H1 (cell line): ENCODE measurements at regions not wholly inside any gene's neighbourhood (a gene's known extent, or its start where the extent isn't known, plus 50 kb on each side); places are given as distances from the start of the nearest gene placed in this dataset.

Experiments used
- CTCF ChIA-PET: fragments of 300-600 bp; sonication (Branson Sonifier 250); formaldehyde crosslinking; loops from one replicate; lab custom pipeline; 2021; ENCODE audit not compliant: partially characterized antibody; lab: Charles Lee
- POLR2A ChIA-PET: fragments of 300-600 bp; sonication (Branson Sonifier 250); formaldehyde crosslinking; loops from one replicate; lab custom pipeline; 2021; ENCODE audit warnings: inconsistent platforms; ENCODE audit not compliant: partially characterized antibody; lab: Charles Lee
- DNase-seq, 2 experiments: peaks; one replicate each; pipeline versions ENCODE4 v3.0.0 to v3.0.0-alpha.2; 2010 to 2022; ENCODE audit warnings: low spot score in 2 of 2, low read depth in 1 of 2, mixed read lengths in 1 of 2
- FAIRE-seq: peaks from 2 replicates; lab custom pipeline; 2011; peaks lifted over from hg19 to GRCh38; lab: Jason Lieb, UNC
- H2AFZ ChIP-seq: 2 replicates; pipeline ENCODE4 v1.8.1; 2012; ENCODE audit warnings: low read length, inconsistent platforms
- H2AK5ac ChIP-seq: 2 replicates; pipeline ENCODE4 v1.6.1; 2013; ENCODE audit warnings: low read depth, low read length
- H2BK120ac ChIP-seq: replicated peaks from 2 replicates; pipeline ENCODE3; 2013; ENCODE audit warnings: low read depth, low read length, inconsistent platforms
- H2BK12ac ChIP-seq: 2 replicates; pipeline ENCODE4 v1.6.1; 2013; ENCODE audit warnings: low read depth, low read length
- H2BK15ac ChIP-seq: 2 replicates; pipeline ENCODE4 v1.6.1; 2013; ENCODE audit warnings: low read length
- H2BK20ac ChIP-seq: 2 replicates; pipeline ENCODE4 v1.6.1; 2013; ENCODE audit warnings: low read length
- H2BK5ac ChIP-seq: 2 replicates; pipeline ENCODE4 v1.6.1; 2013; ENCODE audit warnings: low read depth, low read length
- H3K14ac ChIP-seq: 2 replicates; pipeline ENCODE4 v1.6.1; 2013; ENCODE audit warnings: inconsistent platforms; ENCODE audit not compliant: insufficient read length
- H3K18ac ChIP-seq: 2 replicates; pipeline ENCODE4 v1.6.1; 2013; ENCODE audit warnings: low read length; ENCODE audit errors: extremely low read depth
- H3K23ac ChIP-seq: 2 replicates; pipeline ENCODE4 v1.6.1; 2013; ENCODE audit warnings: inconsistent platforms; ENCODE audit not compliant: insufficient read length
- H3K23me2 ChIP-seq: 2 replicates; pipeline ENCODE4 v1.6.1; 2013; ENCODE audit warnings: low read depth, low read length
- H3K27ac ChIP-seq: 2 replicates; pipeline ENCODE4 v1.6.1; 2011; ENCODE audit warnings: low read depth, low read length, inconsistent platforms
- H3K27me3 ChIP-seq, 4 experiments: replicated peaks in 1 of 4; 1 replicate in 1 of 4; 2 replicates in 3 of 4; pipeline versions ENCODE4 v1.6.1 to v1.8.1; 2011 to 2013; ENCODE audit warnings: low read length in 3 of 4, mild to moderate bottlenecking in 3 of 4, inconsistent platforms in 2 of 4, mixed read lengths in 2 of 4, moderate library complexity in 1 of 4; ENCODE audit not compliant: control insufficient read depth in 3 of 4, insufficient read depth in 3 of 4; ENCODE audit errors: extremely low read depth in 1 of 4
- H3K36me3 ChIP-seq, 4 experiments: 2 replicates each; pipeline versions ENCODE4 v1.6.1 to v1.8.1; 2011 to 2013; ENCODE audit warnings: mild to moderate bottlenecking in 4 of 4, low read length in 3 of 4, moderate library complexity in 2 of 4, control low read depth in 1 of 4, inconsistent platforms in 1 of 4; ENCODE audit not compliant: insufficient read depth in 4 of 4, control insufficient read depth in 2 of 4
- H3K4ac ChIP-seq: replicated peaks from 2 replicates; pipeline ENCODE3; 2013; ENCODE audit warnings: low read length, low read depth, mixed read lengths, inconsistent platforms; ENCODE audit not compliant: insufficient read length
- H3K4me1 ChIP-seq, 4 experiments: replicated peaks in 1 of 4; 1 replicate in 1 of 4; 2 replicates in 3 of 4; pipeline versions ENCODE4 v1.6.1 to v1.8.1; 2011 to 2013; ENCODE audit warnings: low read length in 3 of 4, inconsistent platforms in 2 of 4, mixed read lengths in 1 of 4; ENCODE audit not compliant: insufficient read depth in 4 of 4, control insufficient read depth in 3 of 4
- H3K4me2 ChIP-seq, 2 experiments: 2 replicates each; pipeline versions ENCODE4 v1.6.1 to v1.8.1; 2011 to 2013; ENCODE audit warnings: low read depth in 2 of 2, low read length in 2 of 2, control low read depth in 1 of 2, inconsistent platforms in 1 of 2, mild to moderate bottlenecking in 1 of 2; ENCODE audit not compliant: insufficient read depth in 1 of 2
- H3K4me3 ChIP-seq, 4 experiments: fragments of 200-600, 300-600 bp in 1 of 4; sonication (generic), shearing (Covaris generic), sonication (Bioruptor Twin) in 1 of 4; 2 replicates each; pipeline versions ENCODE4 v1.5.1 to v1.8.1; 2011 to 2016; ENCODE audit warnings: low read length in 4 of 4, low read depth in 3 of 4, control low read depth in 2 of 4, inconsistent platforms in 2 of 4, mild to moderate bottlenecking in 2 of 4, mixed read lengths in 1 of 4, moderate library complexity in 1 of 4; ENCODE audit not compliant: insufficient read depth in 2 of 4; ENCODE audit errors: extremely low read depth in 1 of 4
- H3K56ac ChIP-seq: replicated peaks from 2 replicates; pipeline ENCODE3; 2013; ENCODE audit warnings: low read depth, mild to moderate bottlenecking, mixed read lengths, low read length, inconsistent platforms; ENCODE audit not compliant: insufficient read length
- H3K79me1 ChIP-seq: 2 replicates; pipeline ENCODE4 v1.6.1; 2013; ENCODE audit warnings: low read depth, low read length, control low read depth
- H3K79me2 ChIP-seq, 2 experiments: 2 replicates each; pipeline versions ENCODE4 v1.6.1 to v1.8.1; 2012 to 2013; ENCODE audit warnings: low read length in 2 of 2, mild to moderate bottlenecking in 2 of 2, inconsistent platforms in 1 of 2; ENCODE audit not compliant: insufficient read depth in 2 of 2, control insufficient read depth in 1 of 2
- H3K9ac ChIP-seq, 4 experiments: replicated peaks in 1 of 4; 1 replicate in 1 of 4; 2 replicates in 3 of 4; pipeline versions ENCODE4 v1.6.1 to v1.8.1; 2011 to 2013; ENCODE audit warnings: low read depth in 3 of 4, low read length in 3 of 4, control low read depth in 2 of 4, mild to moderate bottlenecking in 2 of 4, moderate library complexity in 2 of 4, inconsistent platforms in 1 of 4; ENCODE audit errors: extremely low read depth in 1 of 4
- H3K9me3 ChIP-seq, 2 experiments: 2 replicates each; pipeline versions ENCODE4 v1.6.1 to v1.8.1; 2012 to 2013; ENCODE audit warnings: mild to moderate bottlenecking in 2 of 2, moderate library complexity in 2 of 2, control low read depth in 1 of 2, inconsistent platforms in 1 of 2, low read depth in 1 of 2, low read length in 1 of 2, mixed read lengths in 1 of 2; ENCODE audit not compliant: insufficient read depth in 2 of 2
- H4K20me1 ChIP-seq, 2 experiments: replicated peaks in 1 of 2; 2 replicates each; pipeline versions ENCODE3 to v1.8.1; 2011 to 2013; ENCODE audit warnings: inconsistent platforms in 2 of 2, low read length in 2 of 2, mild to moderate bottlenecking in 1 of 2; ENCODE audit not compliant: insufficient read depth in 2 of 2, control insufficient read depth in 1 of 2
- H4K5ac ChIP-seq: 2 replicates; pipeline ENCODE4 v1.6.1; 2013; ENCODE audit warnings: low read length, low read depth, mixed read lengths, inconsistent platforms; ENCODE audit not compliant: insufficient read length
- H4K8ac ChIP-seq: 2 replicates; pipeline ENCODE4 v1.8.0; 2013; ENCODE audit warnings: mild to moderate bottlenecking, moderate library complexity, low read length, inconsistent platforms; ENCODE audit not compliant: insufficient read depth; ENCODE audit errors: extremely low read depth
- H4K91ac ChIP-seq: replicated peaks from 2 replicates; pipeline ENCODE3; 2013; ENCODE audit warnings: low read length, mixed read lengths, inconsistent platforms; ENCODE audit not compliant: insufficient read length
- CBX8 ChIP-seq: fragments of 300-800, 300-1000 bp; sonication (generic); IDR thresholded peaks from 2 replicates; pipeline ENCODE4 v1.7.1; 2016; ENCODE audit warnings: low read depth, low read length, borderline replicate concordance
- CHD2 ChIP-seq: IDR thresholded peaks from 2 replicates; pipeline ENCODE4 v1.6.1; 2012; ENCODE audit warnings: low read length, improper control_type of control experiment
- FOSL1 ChIP-seq: IDR thresholded peaks from 2 replicates; pipeline ENCODE4 v1.6.1; 2011; ENCODE audit warnings: mild to moderate bottlenecking, low read depth, low read length, moderate library complexity; ENCODE audit not compliant: insufficient read depth
- MAFK ChIP-seq: IDR thresholded peaks from 2 replicates; pipeline ENCODE4 v1.6.1; 2012; ENCODE audit warnings: low read depth, mild to moderate bottlenecking, improper control_type of control experiment, low read length
- NANOG ChIP-seq: IDR thresholded peaks from 2 replicates; pipeline ENCODE4 v1.6.1; 2011; ENCODE audit warnings: low read length, low read depth, mild to moderate bottlenecking, inconsistent platforms; ENCODE audit not compliant: insufficient read depth, poor library complexity, severe bottlenecking
- POLR2AphosphoS5 ChIP-seq: IDR thresholded peaks from 2 replicates; pipeline ENCODE4 v1.6.1; 2011; ENCODE audit warnings: low read depth, low read length
- RFX5 ChIP-seq: IDR thresholded peaks from 2 replicates; pipeline ENCODE4 v1.6.1; 2011; ENCODE audit warnings: low read depth, low read length, improper control_type of control experiment, borderline replicate concordance
- SP2 ChIP-seq: IDR thresholded peaks from 2 replicates; pipeline ENCODE4 v1.6.1; 2012; ENCODE audit warnings: mild to moderate bottlenecking, low read length, inconsistent platforms
- WGBS, 2 experiments: shearing (Covaris generic) in 1 of 2; methylation state at CpG; one replicate each; pipeline versions ENCODE4 v1.1.6 to v1.1.7; 2013 to 2015; ENCODE audit warnings: low lambda C conversion rate in 2 of 2, mixed read lengths in 2 of 2, inconsistent platforms in 1 of 2, low coverage in 1 of 2, missing lambda C conversion rate in 1 of 2; ENCODE audit not compliant: insufficient replicate concordance in 2 of 2, insufficient coverage in 1 of 2, insufficient read length in 1 of 2; ENCODE audit errors: extremely low coverage in 1 of 2, missing lambda C conversion rate in 1 of 2; 5-methylcytosine and 5-hydroxymethylcytosine counted together

- no peak overlapping the region for H3K4me2 ChIP-seq
- CTCF ChIA-PET = interaction anchor here (1.1 to 17.5 kb wide), 6 partner anchors 11 to 340 kb away, joined by 3 to 371 read pairs (median 11); no protein-coding TSS in a partner anchor
- no peak for TF ChIP-seq CBX8
- no peak for TF ChIP-seq FOSL1
- TF ChIP-seq POLR2AphosphoS5 = no peak
- TF ChIP-seq CHD2 = no peak
- TF ChIP-seq SP2 = no peak
- TF ChIP-seq RFX5 = no peak
- TF ChIP-seq NANOG = no peak
- no peak for TF ChIP-seq MAFK
These were observed 147.0 kb upstream of the CIBAR2 start for GRCh38 chr16:85259115-85259831.

More at GRCh38 chr16:85259115-85259831, 147.0 kb upstream of the CIBAR2 start:
- no peak for DNase-seq
- Histone ChIP-seq H2AFZ (no peak overlapping the region), H3K23ac (no peak overlapping the region), H3K9me3 (no peaks in the 10 kb centered on the region), H2BK5ac (no peak overlapping the region), H3K18ac (no peak overlapping the region), H3K27me3 (no peaks in the 10 kb centered on the region), H4K5ac (no peak overlapping the region), H3K4me1 (peaks cover 0 to 8% (median 3%) of the 10 kb centered on the region in 4 experiments; a peak in 5 of 7 replicates), H4K91ac (no peak overlapping the region), H3K79me2 (no peaks in the 10 kb centered on the region), H3K9ac (no peak overlapping the region), H3K27ac (no peak overlapping the region), H2BK20ac (no peak overlapping the region), H2AK5ac (no peak overlapping the region), H3K23me2 (no peaks in the 10 kb centered on the region), H3K4ac (no peak overlapping the region), H2BK12ac (no peak overlapping the region), H3K4me3 (no peak overlapping the region), H3K36me3 (no peaks in the 10 kb centered on the region), H3K79me1 (peaks cover 6% of the 10 kb centered on the region), H3K56ac (no peak overlapping the region), H4K8ac (no peak overlapping the region; the same call in 1 of the 2 replicates), H3K14ac (no peak overlapping the region), H4K20me1 (peaks cover 5 to 9% of the 10 kb centered on the region in 2 experiments), H2BK120ac (no peak overlapping the region), H2BK15ac (no peak overlapping the region)
- WGBS, 2 experiments = 91% methylated on average over 10 of the region's 19 CpGs; no CpG with 5 or more reads in 1 of the 2 experiments
- FAIRE-seq = no peak
- POLR2A ChIA-PET = no interaction called here
